ENCODE measurements at regions not wholly inside any gene's neighbourhood (a gene's known extent, or its start where the extent isn't known, plus 50 kb on each side); places are given as distances from the start of the nearest gene placed in this dataset.

DNA sequence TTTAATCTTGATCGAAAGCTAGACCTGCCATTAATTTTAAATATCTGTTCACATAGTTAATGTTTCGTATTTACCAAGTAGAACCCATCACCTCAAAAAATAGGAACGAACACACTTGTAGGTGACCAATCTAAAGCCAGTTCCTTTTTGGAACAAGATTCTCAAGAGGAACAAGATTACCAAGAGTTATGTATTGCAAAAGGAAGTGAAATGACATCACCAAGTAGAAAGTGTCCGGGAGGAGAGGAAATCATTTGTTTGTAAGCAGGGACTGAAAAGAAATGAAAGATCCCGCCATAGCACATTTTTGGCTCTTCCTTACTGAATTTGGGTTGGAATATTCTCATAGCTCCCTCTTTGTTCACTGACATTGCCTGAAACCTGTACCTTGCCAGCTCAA is 1200.5 kb downstream of the SORCS1 start:
- H3K27ac ChIP-seq (replicated peaks in 1 of 4), result peak overlapping the region in 1 of 4 donors; percentile 25
- TF ChIP-seq, protein P1, sequence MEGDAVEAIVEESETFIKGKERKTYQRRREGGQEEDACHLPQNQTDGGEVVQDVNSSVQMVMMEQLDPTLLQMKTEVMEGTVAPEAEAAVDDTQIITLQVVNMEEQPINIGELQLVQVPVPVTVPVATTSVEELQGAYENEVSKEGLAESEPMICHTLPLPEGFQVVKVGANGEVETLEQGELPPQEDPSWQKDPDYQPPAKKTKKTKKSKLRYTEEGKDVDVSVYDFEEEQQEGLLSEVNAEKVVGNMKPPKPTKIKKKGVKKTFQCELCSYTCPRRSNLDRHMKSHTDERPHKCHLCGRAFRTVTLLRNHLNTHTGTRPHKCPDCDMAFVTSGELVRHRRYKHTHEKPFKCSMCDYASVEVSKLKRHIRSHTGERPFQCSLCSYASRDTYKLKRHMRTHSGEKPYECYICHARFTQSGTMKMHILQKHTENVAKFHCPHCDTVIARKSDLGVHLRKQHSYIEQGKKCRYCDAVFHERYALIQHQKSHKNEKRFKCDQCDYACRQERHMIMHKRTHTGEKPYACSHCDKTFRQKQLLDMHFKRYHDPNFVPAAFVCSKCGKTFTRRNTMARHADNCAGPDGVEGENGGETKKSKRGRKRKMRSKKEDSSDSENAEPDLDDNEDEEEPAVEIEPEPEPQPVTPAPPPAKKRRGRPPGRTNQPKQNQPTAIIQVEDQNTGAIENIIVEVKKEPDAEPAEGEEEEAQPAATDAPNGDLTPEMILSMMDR (IDR thresholded peaks at IDR 0.05), result no peak
- no peak for TF ChIP-seq POLR2A (IDR thresholded peaks at IDR 0.05; ENCODE audit: low read depth)
- no peak for TF ChIP-seq POLR2AphosphoS5 (IDR thresholded peaks at IDR 0.05)
- no peak for TF ChIP-seq EP300 (IDR thresholded peaks at IDR 0.05)
- intact Hi-C loops (cut with DNase I), result no loop called here
- H3K27me3 ChIP-seq, result no peaks in the 10 kb centered on the region
- no peaks in the 10 kb centered on the region for H3K36me3 ChIP-seq
- 65% methylated on average over 5 of the region's 5 CpGs for WGBS
- peaks cover 0 to 19% (median 13%) of the 10 kb centered on the region in 4 donors for H3K4me1 ChIP-seq
- no peak for DNase-seq (ENCODE audit: extremely low spot score)
- no peaks in the 10 kb centered on the region for H3K9me3 ChIP-seq
- H3K4me3 ChIP-seq, result no peak overlapping the region

DNA sequence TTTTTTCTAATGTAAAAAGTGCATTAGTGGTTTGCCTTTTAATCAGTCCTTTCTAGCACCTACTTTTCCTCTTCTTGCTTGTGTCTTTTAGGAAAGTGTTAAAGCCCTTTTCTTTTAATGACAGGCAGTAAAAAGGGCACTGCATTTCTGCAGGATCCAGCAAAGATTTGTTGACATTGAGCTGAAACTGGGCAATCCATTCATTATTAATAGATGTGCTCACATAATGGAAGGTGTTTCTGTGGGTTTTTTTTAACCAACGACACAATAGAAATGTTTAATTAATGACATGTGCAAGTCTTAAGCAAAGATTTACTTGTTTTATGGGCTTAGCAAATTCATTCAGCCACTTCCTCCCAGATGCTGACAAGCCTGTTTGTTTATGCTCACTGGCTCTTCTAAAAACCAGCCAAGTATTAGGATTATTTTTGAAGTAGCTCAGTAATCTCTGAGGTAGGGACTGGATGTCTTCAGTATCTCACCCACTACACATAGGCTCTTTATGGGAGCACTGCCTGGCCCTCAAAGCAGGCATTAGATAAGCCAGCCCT is 1201.1 kb downstream of the SORCS1 start:
- 0% methylated on average over 1 of the region's 1 CpG for WGBS
- no peaks in the 10 kb centered on the region for H3K27me3 ChIP-seq
- intact Hi-C loops (cut with DNase I), result no loop called here
- H3K9me3 ChIP-seq, result no peaks in the 10 kb centered on the region
- TF ChIP-seq, protein P1 (IDR thresholded peaks at IDR 0.05), result no peak
- no peak for TF ChIP-seq POLR2AphosphoS5 (IDR thresholded peaks at IDR 0.05)
- TF ChIP-seq EP300 (IDR thresholded peaks at IDR 0.05), result no peak
- no peak for TF ChIP-seq POLR2A (IDR thresholded peaks at IDR 0.05; ENCODE audit: low read depth)
- DNase-seq (ENCODE audit: extremely low spot score), result no peak
- H3K4me1 ChIP-seq, result peaks cover 0 to 19% (median 13%) of the 10 kb centered on the region in 4 donors
- H3K36me3 ChIP-seq, result no peaks in the 10 kb centered on the region
- H3K4me3 ChIP-seq, result no peak overlapping the region
- peak overlapping the region in 2 of 4 donors; percentile 20 to 25 for H3K27ac ChIP-seq (replicated peaks in 1 of 4)

DNA sequence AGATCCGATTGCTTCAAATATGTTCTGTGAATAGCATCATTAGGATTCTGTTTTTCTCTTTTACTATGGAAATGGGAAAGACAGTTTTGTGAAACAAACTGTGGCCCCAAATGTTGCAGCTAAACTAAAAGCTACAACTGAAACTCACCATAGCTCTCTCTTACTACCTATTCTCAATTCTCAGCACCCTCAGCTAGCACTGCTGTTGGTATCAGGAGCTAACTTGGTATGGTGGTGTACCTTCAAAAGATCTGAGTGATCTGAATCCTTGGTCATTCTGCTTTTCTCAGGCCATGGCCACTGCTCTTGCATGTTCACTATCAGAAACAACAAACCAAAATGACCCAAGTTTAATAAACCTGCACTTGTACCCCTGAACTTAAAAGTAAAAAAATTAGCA is 1208.0 kb downstream of the SORCS1 start:
- Histone ChIP-seq H3K27ac (replicated peaks in 1 of 4) (no peak overlapping the region), H3K4me3 (no peak overlapping the region), H3K4me1 (peaks cover 3 to 28% (median 15%) of the 10 kb centered on the region in 4 donors), H3K36me3 (no peaks in the 10 kb centered on the region), H3K9me3 (no peaks in the 10 kb centered on the region), H3K27me3 (no peaks in the 10 kb centered on the region)
- WGBS, result 100% methylated on average over 1 of the region's 1 CpG
- TF ChIP-seq, protein P1 (IDR thresholded peaks at IDR 0.05), result no peak
- TF ChIP-seq EP300 (IDR thresholded peaks at IDR 0.05) (no peak), POLR2A (IDR thresholded peaks at IDR 0.05; ENCODE audit: low read depth) (no peak), POLR2AphosphoS5 (IDR thresholded peaks at IDR 0.05) (no peak)
- no peak for DNase-seq (ENCODE audit: extremely low spot score)
- intact Hi-C loops (cut with DNase I), result no loop called here

DNA sequence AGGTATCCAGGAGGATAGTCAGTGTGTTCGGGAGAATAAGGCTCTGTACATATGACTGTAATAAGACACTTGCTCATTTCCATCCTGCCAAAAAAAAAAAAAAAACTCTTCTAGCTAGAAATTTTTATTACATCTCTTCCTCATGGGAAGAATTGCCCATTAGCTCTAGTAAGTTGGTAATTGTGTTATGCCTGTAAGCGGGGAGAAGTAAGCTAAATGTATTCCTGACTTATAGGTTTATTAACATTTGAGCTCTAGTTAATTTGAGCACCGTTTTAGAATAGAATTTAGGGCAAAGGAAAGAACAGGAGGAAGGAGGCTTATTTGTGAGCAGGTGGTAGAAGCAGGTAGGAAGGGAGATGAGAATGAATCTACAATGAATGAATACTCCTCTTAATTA is 1210.6 kb downstream of the SORCS1 start:
- H3K27ac ChIP-seq (replicated peaks in 1 of 4), result peak overlapping the region; percentile 80 to 87 (median 82)
- TF ChIP-seq POLR2A (IDR thresholded peaks at IDR 0.05; ENCODE audit: low read depth) (no peak), EP300 (IDR thresholded peaks at IDR 0.05) (no peak), POLR2AphosphoS5 (IDR thresholded peaks at IDR 0.05) (no peak)
- TF ChIP-seq, protein P1 (IDR thresholded peaks at IDR 0.05), result no peak
- H3K36me3 ChIP-seq, result no peaks in the 10 kb centered on the region
- H3K27me3 ChIP-seq, result no peaks in the 10 kb centered on the region
- no peak overlapping the region for H3K4me3 ChIP-seq
- peaks cover 3 to 55% (median 27%) of the 10 kb centered on the region in 4 donors for H3K4me1 ChIP-seq
- intact Hi-C loops (cut with DNase I), result no loop called here
- 69% methylated on average over 3 of the region's 3 CpGs for WGBS
- no peaks in the 10 kb centered on the region for H3K9me3 ChIP-seq
- no peak for DNase-seq (ENCODE audit: extremely low spot score)

DNA sequence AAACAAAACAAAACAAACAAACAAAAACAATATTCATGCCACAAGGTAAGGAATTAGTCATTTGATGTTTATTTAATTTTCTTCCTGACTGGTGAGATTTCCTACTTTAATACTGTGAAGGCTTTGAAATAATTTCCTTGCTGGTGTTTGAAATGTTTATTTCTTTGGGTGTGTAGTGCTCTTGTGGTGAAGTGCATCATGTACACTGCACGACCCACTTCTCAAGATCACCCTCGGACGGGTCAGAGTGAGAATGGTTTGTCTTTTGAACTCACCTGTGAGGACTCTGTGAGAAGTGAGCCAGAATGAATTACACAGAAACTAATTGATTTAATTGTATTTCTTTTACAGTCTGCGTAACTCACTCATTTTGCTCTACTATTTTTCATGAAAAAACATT is 1211.5 kb downstream of the SORCS1 start:
- DNase-seq (ENCODE audit: extremely low spot score), result no peak
- TF ChIP-seq POLR2A (IDR thresholded peaks at IDR 0.05; ENCODE audit: low read depth) (no peak), POLR2AphosphoS5 (IDR thresholded peaks at IDR 0.05) (no peak), EP300 (IDR thresholded peaks at IDR 0.05) (no peak)
- TF ChIP-seq, protein P1 (IDR thresholded peaks at IDR 0.05), result no peak
- Histone ChIP-seq H3K9me3 (no peaks in the 10 kb centered on the region), H3K27me3 (no peaks in the 10 kb centered on the region), H3K4me3 (peak overlapping the region in 2 of 4 donors; percentile 3 to 29), H3K4me1 (peaks cover 3 to 57% (median 27%) of the 10 kb centered on the region in 4 donors), H3K36me3 (no peaks in the 10 kb centered on the region), H3K27ac (replicated peaks in 1 of 4) (peak overlapping the region; percentile 80 to 87 (median 82))
- intact Hi-C loops (cut with DNase I), result no loop called here
- WGBS, result 58% methylated on average over 4 of the region's 4 CpGs

All from esophagus muscularis mucosa (tissue), 4 donors.